NCI-H774 (cell line): ENCODE measurements at regions not wholly inside any gene's neighbourhood (a gene's known extent, or its start where the extent isn't known, plus 50 kb on each side); places are given as distances from the start of the nearest gene placed in this dataset.
"Not testable (repeated sequence)": the region's sequence is repeated elsewhere in the genome, so short reads cannot be mapped to it uniquely, and the experiment has no call there.

ENCODE experiments used
- DNase-seq: peaks from one replicate; lab custom pipeline; 2025; lab: John Stamatoyannopoulos, UW

DNA sequence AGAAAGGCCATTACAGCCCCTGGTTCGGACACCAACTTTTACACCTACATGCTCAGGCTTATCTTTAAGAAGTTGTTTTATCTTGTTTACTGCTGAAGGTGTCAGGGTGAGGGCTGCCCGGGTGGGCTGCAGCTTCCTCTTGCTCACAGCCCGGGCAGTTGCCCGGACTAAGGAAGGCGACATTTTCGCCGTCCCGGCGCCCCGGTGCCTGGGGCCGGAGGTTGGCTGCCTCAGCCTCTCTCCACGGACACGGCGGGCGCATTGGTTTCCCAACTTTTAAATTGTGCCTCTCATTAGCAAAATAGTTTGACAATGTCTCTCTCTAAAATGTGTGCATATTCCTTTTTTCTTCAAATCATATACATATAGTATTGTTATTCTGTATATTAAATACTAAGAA lies 198.5 kb downstream of the LRRC70 start:
- not testable (repeated sequence) for DNase-seq

DNA sequence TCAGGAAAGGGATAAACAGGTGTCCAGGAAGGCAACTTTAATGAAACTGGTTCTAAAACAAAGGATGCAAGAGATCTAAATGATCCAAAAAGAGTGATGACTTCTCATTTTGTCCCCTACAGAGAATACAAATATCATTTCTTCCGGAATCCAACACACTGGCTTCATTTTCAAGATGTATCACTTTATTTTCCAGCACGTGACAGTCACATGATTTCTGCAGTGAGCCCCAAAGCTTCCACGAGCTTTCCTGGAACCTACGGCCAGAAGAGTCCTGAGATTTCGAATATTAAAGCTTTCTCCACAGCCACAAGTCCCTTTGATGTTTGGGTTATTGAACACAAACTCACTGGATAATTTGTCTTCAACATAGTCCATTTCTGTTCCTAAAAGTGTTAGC lies 198.0 kb downstream of the LRRC70 start:
- DNase-seq: not testable (repeated sequence)

DNA sequence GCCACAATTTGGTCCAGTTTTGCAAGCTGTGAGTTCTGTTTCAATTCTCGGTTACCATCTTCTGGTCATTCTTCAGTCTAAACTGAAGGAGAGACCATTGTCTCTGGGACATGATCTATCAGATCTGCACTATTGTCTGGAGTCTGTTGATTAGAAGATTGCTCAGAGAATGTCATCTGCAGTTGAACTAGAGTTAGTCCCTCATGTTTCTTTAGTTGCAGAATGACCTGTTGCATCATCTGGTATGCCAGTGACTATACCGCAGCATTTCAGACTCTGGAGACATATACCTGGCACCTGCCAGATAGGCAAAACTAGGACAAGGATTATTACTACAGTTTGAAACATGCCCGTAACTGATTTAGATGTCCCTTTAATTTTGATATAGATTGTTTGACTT lies 194.8 kb downstream of the LRRC70 start:
- no peak for DNase-seq

DNA sequence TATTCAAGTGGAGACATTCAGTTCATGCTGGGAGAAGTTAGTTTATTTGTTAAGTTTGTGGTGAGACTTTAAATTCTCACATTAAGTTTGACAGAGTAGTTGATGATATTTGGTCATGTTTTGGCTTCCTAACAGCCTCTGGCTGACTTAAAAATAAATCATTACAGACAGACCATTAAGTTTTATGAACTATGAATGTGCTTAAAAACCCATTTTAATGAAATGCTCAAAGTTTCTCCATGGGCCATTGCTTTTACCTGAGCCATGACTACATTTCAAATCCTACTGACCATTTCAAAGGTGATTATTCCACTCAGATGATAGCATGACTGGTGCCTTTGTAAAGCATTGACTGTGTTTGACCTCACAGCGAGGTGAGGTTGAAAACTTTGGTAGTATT lies 192.7 kb downstream of the LRRC70 start:
- no peak for DNase-seq

DNA sequence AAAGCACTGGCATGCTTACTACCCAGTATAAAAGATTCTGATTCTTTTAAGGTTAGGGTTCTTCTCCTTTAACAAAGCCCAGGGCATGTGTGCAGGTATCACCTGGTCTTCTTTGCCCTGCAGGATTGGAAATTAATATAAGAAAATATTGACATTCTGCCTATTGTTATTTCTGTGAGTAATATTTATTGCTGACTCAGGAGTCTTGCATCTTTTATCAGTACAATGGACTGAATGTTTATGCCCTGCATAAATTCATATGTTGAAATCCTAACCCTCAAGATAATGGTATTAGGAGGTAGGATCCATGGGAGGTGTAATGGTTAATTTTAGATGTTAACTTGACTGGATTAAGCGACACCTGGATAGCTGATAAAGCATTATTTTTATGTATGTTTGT lies 189.0 kb downstream of the LRRC70 start:
- no peak for DNase-seq

DNA sequence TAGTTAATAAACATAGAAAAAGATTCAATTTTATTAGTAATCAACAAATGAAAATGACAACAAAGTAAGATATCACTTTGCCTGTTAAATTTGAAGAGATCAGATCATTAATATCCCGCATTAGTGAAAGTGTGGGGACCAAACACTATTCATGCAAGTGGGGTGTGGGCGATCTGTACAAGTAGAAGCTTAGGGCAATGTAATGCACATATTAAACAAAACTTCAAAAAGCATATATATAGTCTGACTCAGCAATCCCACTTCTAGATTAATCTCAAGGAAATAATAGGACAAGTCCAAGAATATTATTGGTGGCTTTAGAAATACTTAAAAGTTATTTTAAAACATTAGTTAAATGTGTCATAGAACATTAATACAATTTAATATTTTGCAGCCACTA lies 188.5 kb downstream of the LRRC70 start:
- no peak for DNase-seq

DNA sequence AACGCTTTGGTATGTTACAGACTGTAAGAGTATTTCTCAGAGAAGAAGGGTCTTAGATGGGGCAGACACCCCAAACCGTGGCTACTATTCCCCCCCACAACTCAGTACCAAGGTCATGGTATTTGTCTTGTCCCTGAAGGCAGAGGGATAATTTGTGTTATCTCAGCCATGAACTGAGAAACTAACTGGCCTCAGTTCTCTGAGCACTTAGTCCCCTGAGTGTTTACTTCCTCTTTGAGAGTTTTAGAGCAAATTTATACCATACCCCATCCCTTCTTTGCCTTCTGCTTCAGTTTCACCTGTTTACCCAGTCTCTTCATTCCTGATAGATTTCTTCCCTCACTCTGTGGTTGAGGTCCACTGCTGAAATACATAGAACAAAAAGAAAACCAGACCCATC lies 183.9 kb downstream of the LRRC70 start:
- no peak for DNase-seq

DNA sequence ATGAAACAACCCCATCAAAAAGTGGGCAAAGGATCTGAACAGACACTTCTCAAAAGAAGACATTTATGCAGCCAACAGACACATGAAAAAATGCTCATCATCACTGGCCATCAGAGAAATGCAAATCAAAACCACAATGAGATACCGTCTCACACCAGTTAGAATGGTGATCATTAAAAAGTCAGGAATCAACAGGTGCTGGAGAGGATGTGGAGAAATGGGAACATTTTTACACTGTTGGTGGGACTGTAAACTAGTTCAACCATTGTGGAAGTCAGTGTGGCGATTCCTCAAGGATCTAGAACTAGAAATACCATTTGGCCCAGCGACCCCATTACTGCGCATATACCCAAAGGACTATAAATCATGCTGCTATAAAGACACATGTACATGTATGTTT lies 179.1 kb downstream of the LRRC70 start:
- DNase-seq: not testable (repeated sequence)

DNA sequence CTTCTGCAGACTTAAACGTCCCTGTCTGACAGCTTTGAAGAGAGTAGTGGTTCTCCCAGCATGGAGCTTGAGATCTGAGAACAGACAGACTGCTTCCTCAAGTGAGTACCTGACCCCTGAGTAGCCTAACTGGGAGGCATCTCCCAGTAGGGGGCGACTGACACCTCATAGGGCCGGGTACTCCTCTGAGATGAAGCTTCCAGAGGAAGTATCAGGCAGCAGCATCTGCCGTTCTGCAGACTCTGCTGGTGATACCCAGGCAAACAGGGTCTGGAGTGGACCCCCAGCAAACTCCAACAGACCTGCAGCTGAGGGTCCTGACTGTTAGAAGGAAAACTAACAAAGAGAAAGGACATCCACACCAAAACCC lies 174.4 kb downstream of the LRRC70 start:
- not testable (repeated sequence) for DNase-seq

DNA sequence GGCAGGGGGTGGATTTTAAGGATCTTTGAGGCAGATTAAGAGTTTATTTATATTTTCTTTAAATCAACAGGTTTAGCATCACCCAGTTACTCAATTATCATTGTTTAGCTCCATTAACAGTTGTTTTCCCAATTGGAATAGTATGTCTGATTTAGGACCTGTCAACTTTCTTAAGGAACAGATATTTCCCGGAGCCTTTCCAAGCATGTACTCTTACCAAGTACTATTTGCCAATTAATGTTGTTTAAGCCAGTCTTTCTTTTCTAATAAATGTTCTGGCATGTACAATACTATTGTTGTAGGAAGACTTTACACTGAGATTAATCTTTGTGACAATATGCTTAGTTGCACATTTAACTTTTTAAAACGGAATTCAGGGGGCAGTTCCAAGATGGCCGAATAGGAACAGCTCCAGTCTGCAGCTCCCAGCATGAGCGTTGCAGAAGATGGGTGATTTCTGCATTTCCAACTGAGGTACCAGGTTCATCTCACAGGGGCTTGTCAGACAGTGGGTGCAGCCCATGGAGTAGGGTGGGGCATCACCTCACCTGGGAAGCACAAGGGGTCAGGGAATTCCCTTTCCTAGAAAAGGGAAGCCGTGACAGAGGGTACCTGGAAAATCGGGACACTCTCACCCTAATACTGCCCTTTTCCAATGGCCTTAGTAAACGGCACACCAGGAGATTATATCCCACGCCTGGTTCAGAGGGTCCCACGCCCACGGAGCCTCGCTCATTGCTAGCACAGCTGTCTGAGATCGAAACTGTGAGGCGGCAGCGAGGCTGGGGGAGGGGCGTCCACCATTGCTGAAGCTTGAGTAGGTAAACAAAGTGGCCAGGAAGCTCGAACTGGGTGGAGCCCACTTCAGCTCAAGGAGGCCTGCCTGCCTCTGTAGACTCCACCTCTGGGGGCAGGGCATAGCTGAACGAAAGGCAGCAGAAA lies 173.7 kb downstream of the LRRC70 start:
- DNase-seq: not testable (repeated sequence)

DNA sequence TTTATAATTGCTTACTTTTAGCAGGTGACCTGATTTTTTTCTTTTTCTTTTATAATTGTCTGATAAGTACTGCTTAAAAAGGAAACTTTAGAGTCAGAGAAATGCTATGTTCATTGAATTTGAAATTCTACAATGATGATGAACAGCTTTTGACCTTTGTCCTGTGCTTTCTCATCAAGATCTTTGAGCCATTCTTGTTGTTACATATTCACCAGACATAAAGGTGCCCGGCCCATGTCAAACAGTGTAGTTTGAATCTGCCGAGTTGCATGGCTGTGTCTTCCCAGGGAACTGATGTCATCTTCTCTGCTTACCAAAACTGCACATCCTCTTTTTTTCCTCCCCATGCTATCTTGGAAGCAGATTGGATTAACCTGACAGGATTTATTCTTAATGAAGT lies 163.6 kb downstream of the LRRC70 start:
- DNase-seq: no peak

DNA sequence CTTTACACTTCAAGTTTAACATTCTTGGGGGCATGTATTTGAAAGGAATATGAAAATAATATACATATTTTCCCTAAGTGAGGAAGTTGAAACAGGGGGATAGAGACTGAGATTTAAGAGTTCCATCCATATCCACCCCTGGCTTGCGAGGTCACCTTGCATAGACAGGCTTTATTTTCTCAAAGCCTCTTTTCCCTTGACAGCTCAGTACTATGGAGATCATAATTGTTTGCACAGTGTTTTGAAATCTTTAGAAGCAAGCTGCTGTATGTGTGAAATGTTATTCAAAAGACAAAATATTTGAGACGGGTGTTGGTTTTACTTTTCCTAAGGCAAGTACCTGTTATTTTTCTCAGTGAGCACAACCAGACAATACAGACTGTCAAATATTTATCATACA lies 163.1 kb downstream of the LRRC70 start:
- no peak for DNase-seq

DNA sequence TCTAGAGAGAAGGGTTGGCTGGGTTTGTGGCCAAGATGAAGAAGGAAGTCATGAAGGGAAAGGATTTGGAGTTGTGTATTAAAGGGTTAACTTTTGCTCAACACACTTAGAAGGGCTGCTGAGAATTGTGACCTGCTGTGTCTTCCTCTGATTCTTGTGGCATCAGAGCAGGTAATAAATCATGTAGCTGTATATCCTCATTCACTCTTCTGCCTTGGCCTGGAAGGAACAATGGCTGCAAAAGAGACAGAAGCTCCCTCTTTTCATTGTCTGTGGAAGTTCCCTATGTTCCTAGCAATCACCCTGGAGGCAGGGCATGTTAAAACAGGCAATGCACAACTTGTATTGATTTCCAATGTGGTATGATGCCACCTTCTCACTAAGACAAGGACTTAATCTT lies 159.1 kb downstream of the LRRC70 start:
- no peak for DNase-seq

DNA sequence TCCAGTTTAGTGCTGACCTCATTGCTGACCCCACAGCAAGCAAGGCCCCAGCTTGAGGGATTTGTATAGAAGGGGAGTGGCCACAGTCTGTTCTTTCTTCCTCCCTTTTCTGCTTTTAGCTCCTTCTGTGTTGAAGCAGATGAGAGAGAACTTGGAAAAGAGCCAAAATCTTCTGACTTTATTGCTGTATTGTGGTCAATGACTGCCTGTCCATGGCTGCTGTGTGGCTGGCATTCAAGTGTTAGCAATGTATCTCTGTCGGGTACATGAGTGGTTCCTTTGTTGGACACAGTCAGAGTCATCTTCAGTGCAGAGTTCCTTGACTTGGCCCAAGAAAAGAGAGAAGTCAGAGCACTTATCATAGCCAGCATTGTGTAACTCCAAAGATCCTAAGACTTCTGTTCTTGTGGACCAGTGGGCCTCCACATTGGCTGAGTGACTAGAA lies 154.1 kb downstream of the LRRC70 start:
- DNase-seq: no peak

DNA sequence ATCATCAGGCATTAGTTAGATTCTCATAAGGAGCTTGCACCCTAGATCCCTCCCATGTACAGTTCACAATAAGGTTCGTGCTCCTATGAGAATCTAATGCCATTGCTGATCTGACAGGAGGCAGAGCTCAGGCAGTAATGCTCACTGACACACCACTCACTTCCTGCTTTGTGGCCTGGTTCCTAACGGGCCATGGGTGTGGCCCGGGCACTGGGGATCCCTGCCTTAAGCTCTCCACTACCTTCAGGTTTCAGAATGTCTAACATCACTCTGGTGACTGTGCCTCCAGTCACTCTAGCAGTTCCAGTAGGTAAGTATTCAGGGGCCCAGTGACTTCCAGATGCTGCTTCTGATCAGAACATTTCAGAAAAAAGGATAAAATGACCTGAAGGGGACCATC lies 152.4 kb downstream of the LRRC70 start:
- DNase-seq: no peak

DNA sequence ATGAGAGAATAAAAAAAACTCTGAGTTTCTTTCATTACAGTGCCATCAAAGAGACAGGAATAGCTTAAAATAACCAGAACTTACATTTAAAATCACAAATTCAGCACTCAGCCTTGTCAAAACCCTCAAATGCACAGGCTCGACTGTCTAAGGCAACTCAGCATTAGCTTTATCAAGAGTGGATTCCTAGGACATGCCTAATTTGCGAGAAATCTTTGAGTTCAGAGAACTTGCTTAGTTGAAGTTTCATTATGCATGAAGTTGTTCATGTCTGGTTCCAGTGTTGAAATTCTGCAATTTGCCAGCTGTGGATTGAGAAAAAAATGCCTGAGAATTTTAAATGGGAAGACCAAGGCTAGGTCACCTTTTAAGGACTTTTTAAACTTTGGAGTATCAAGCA lies 151.1 kb downstream of the LRRC70 start:
- DNase-seq: no peak

DNA sequence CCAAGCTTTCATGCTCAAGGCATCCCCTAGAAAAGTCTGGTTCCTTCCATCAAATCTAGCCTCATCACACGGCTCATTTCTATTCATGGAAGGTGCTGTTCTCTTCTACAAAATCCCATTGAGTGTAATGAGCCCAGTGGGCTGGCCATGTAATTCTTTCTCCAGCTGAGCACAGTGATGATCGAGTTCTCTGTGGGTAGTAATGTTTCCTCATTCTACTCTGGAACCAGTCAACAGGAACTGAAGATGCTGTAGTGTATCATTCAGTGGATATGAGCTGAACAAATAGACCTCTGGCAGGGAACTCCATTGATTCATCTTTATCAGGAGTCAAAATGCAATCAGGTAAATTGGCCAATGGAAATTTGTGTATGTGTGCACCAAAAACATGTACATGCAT lies 149.2 kb downstream of the LRRC70 start:
- DNase-seq: no peak

DNA sequence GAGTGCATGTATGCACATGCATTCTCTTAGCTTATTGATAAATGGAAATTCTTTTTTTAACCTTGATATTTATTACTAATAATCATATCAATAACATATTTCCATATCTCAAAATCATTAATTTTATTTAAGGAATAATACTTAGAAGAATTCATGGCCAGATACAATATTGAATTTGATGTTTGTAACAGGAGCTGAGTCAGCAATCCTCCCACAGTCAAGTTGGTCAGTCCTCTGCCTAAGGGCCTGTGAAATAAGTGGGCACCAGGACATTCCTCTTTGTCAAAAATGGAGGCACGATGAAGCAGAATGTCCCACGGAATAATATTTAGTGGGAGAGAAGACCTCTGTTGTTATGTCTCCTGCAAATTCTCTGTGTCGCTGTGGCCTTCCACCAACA lies 148.6 kb downstream of the LRRC70 start:
- no peak for DNase-seq

DNA sequence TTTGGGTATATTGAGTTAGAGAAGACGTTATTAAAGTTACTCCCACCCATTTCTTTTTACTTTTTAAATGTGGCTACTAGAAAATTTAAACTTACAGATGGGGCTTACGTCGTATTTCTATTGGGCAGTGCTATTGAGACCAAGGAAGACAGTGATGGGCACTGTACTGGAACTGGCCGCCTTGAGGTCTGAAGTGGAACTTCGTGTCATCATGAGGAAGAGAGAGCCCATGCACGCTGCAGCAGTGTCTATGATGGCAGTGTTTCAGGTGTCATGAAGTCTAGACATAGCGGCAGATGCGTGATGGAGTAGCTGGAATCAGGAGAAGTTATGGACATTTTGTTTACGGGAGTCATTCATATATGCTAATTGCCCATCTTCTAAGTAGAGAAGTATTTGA lies 143.7 kb downstream of the LRRC70 start:
- no peak for DNase-seq

DNA sequence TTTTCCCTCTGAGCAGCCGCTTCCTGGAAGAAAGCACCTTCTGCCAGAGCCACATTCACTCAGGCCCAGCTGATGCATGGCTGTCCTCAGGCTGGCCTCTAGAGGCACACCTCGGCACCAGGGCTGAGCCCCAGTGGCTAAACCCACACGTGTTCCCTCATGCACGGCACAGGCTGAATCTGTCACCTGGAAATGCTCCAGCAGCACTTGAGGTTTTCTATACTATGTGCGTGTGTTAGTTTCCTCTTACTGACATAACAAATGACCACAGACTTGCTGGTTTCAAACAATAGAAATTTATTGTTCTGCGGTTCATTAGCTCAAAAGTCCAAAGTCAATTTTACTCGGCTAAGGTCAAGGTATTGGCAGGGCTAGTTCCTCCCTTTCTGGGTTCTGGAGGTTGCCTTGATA lies 141.4 kb downstream of the LRRC70 start:
- DNase-seq: peak; percentile 32

DNA sequence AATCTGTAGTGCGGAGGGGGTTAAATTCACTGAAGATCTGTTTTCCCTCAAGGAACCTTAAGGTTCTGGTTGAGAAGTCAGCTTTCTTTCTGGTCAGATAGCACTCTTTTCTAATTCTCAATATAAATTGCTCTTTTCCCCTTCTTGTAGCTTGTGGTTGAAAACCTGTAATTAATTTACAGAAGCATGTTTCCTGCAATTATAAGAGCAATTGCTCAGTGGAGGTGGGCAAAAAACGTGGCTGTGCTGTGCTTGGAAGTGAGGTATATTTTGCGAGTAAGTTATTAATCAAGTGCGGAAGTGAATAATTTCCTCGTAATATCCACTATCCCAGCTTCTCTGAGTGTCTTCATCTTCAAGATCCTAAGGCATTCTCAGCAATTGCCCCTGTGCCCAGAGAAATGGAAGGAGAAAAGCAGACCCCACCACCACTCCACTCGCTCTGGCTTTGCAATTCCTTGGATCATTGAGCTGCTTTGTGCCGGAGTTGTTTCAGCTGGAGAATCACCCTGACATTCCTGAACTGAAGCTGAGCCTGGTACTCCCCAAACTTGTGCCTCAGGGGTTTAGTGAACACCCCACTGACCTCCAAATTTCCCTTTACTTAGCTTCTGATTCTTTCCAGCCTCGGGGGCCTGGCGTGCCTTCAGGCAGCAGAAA lies 140.6 kb downstream of the LRRC70 start:
- DNase-seq: no peak

DNA sequence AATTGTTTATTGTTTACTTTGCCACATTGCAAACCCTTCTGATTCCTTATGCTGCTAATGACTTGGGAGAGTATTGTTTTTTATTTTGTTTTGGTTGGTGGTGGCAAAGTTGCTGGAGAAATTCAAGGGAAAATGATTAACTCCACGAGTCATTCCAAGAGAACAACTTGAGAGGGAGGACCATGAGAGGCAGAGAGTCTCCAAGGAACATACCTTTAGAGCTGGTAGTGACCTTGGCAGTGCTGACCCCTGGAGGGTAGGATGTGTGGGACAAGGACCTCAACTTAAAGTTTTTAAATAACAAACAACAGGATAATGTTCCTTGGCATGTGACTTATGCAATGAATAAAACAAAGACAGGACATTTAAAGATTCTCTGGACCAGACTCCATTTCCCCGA lies 139.7 kb downstream of the LRRC70 start:
- no peak for DNase-seq

DNA sequence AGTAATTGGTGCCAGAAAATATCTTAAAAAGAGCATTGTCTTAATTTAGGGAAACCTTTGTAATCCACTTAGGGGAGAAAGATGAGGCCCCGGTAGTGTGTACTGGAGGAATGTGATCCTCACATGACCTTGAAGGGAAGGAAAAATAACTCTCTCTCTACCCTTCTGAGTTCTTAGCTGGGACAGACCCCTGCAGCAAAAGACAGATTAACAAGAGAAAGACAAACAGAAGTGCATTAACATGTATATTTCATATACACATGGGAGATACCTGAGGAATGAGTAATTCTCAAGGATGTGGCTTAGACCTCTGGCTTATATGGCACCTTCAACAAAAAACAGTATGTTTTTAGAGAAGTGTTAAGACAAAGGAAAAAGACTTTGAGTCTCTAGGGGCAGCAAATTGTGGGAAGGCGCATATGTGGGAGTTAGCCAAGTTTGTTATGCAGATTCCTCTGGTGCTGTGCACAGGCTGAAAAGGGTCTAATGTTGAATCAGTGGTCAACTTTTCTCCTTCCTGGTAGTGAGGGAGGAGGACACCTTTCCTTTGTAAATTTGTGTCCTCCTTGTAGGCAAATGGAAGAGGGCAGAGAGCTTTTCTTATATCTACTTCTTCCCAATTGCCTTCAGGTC lies 138.8 kb downstream of the LRRC70 start:
- DNase-seq: no peak
